Peyer's patch (tissue), 4 donors: ENCODE measurements at regions not wholly inside any gene's neighbourhood (a gene's known extent, or its start where the extent isn't known, plus 50 kb on each side); places are given as distances from the start of the nearest gene placed in this dataset.

Source experiments
- DNase-seq, 3 donors: peaks; one replicate each; pipeline ENCODE4 v3.0.0-alpha.2; 2017 to 2019
- H3K27ac ChIP-seq, 4 donors: fragments of 200-600 bp; sonication (generic); one replicate each; pipeline ENCODE4 v1.5.1; 2016 to 2019
- H3K27me3 ChIP-seq, 2 donors: fragments of 200-600 bp; sonication (generic); one replicate each; pipeline ENCODE4 v1.5.1; 2019
- H3K36me3 ChIP-seq, 3 donors: fragments of 200-600 bp; sonication (generic); one replicate each; pipeline ENCODE4 v1.5.1; 2016 to 2019
- H3K4me1 ChIP-seq, 4 donors: fragments of 200-600 bp; sonication (generic); one replicate each; pipeline ENCODE4 v1.5.1; 2016 to 2019
- H3K4me3 ChIP-seq, 4 donors: fragments of 200-600 bp; sonication (generic); 1 replicate in 3 of 4; 2 replicates in 1 of 4; pipeline ENCODE4 v1.5.1; 2016 to 2019; ENCODE audit warnings: mild to moderate bottlenecking in 1 of 4
- H3K9me3 ChIP-seq, 4 donors: fragments of 200-600 bp; sonication (generic); one replicate each; pipeline ENCODE4 v1.5.1; 2016 to 2019; ENCODE audit warnings: mild to moderate bottlenecking in 1 of 4
- POLR2A ChIP-seq, 2 donors: fragments of 450-650 bp; IDR thresholded peaks; one replicate each; pipeline ENCODE4 v1.5.1; 2017; ENCODE audit warnings: antibody characterized with exemption in 2 of 2, mild to moderate bottlenecking in 2 of 2, moderate library complexity in 2 of 2
- TF ChIP-seq, protein P1 (sequence below), 6 experiments: fragments of 450-650 bp in 4 of 6; fragments of 200-600 bp in 2 of 6; sonication (generic) in 1 of 6; IDR thresholded peaks; one replicate each; pipeline ENCODE4 v1.5.1; 2017 to 2019; ENCODE audit warnings: antibody characterized with exemption in 6 of 6, mild to moderate bottlenecking in 3 of 6, moderate library complexity in 1 of 6

DNA sequence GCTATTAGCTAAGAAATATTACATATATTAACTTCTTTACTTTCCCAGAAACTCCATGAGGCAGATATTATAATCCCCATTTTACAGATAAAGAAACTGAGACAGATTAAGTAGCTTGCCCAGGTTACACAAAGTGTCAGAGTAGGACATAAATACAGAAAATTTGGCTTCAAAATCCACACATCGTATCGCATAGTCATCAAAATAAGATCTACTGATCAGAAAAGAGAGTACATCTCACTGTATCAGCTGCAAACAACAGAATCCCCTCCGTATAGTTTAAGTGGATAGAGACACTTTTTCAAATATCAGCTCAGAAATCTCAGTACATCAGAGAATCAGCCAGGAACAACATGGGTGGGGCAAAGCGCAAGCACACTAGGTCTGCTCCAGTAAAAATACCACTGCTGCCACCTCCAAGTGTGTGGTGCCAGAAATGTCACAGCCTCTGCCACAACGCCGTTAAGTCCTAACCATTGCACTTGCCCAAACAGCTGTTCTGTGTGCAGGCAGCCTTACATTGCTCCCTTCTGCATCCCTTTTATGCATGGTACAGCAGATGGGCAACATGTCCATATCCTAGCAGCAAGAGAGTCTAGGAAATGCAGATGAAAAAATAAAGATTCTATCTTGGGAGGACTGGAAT is 204.8 kb downstream of the KLF12 start:
- Histone ChIP-seq H3K9me3 (no peaks in the 10 kb centered on the region), H3K4me3 (no peak overlapping the region), H3K27me3 (no peaks in the 10 kb centered on the region), H3K4me1 (no peaks in the 10 kb centered on the region), H3K36me3 (no peaks in the 10 kb centered on the region), H3K27ac (no peak overlapping the region)
- TF ChIP-seq, protein P1, sequence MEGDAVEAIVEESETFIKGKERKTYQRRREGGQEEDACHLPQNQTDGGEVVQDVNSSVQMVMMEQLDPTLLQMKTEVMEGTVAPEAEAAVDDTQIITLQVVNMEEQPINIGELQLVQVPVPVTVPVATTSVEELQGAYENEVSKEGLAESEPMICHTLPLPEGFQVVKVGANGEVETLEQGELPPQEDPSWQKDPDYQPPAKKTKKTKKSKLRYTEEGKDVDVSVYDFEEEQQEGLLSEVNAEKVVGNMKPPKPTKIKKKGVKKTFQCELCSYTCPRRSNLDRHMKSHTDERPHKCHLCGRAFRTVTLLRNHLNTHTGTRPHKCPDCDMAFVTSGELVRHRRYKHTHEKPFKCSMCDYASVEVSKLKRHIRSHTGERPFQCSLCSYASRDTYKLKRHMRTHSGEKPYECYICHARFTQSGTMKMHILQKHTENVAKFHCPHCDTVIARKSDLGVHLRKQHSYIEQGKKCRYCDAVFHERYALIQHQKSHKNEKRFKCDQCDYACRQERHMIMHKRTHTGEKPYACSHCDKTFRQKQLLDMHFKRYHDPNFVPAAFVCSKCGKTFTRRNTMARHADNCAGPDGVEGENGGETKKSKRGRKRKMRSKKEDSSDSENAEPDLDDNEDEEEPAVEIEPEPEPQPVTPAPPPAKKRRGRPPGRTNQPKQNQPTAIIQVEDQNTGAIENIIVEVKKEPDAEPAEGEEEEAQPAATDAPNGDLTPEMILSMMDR (IDR thresholded peaks at IDR 0.05), result no peak
- no peak for TF ChIP-seq POLR2A (IDR thresholded peaks at IDR 0.05)
- no peak for DNase-seq

GRCh38 chr13:73924607-73925006 is 209.6 kb downstream of the KLF12 start:
- TF ChIP-seq, protein P1 (IDR thresholded peaks at IDR 0.05), result no peak
- no peak for TF ChIP-seq POLR2A (IDR thresholded peaks at IDR 0.05)
- Histone ChIP-seq H3K36me3 (no peaks in the 10 kb centered on the region), H3K4me3 (no peak overlapping the region), H3K27ac (no peak overlapping the region), H3K4me1 (peaks cover 0 to 7% (median 0%) of the 10 kb centered on the region in 4 donors), H3K27me3 (no peaks in the 10 kb centered on the region), H3K9me3 (no peaks in the 10 kb centered on the region)
- DNase-seq, result no peak

GRCh38 chr13:73922493-73923393 is 211.5 kb downstream of the KLF12 start:
- H3K9me3 ChIP-seq, result no peaks in the 10 kb centered on the region
- H3K27me3 ChIP-seq, result no peaks in the 10 kb centered on the region
- no peak for TF ChIP-seq POLR2A (IDR thresholded peaks at IDR 0.05)
- TF ChIP-seq, protein P1 (IDR thresholded peaks at IDR 0.05), result no peak
- H3K36me3 ChIP-seq, result no peaks in the 10 kb centered on the region
- no peak overlapping the region for H3K27ac ChIP-seq
- no peak for DNase-seq
- H3K4me1 ChIP-seq, result peaks cover 0 to 7% (median 0%) of the 10 kb centered on the region in 4 donors
- H3K4me3 ChIP-seq, result no peak overlapping the region

- peaks cover 0 to 11% (median 0%) of the 10 kb centered on the region in 4 donors for H3K4me1 ChIP-seq
- H3K9me3 ChIP-seq, result no peaks in the 10 kb centered on the region
- H3K27ac ChIP-seq, result no peak overlapping the region
- TF ChIP-seq POLR2A (IDR thresholded peaks at IDR 0.05), result no peak
- TF ChIP-seq, protein P1 (IDR thresholded peaks at IDR 0.05), result no peak
- DNase-seq, result no peak
- no peaks in the 10 kb centered on the region for H3K36me3 ChIP-seq
- no peak overlapping the region for H3K4me3 ChIP-seq
- no peaks in the 10 kb centered on the region for H3K27me3 ChIP-seq
These were observed 215.5 kb downstream of the KLF12 start for GRCh38 chr13:73918691-73919090.

DNA sequence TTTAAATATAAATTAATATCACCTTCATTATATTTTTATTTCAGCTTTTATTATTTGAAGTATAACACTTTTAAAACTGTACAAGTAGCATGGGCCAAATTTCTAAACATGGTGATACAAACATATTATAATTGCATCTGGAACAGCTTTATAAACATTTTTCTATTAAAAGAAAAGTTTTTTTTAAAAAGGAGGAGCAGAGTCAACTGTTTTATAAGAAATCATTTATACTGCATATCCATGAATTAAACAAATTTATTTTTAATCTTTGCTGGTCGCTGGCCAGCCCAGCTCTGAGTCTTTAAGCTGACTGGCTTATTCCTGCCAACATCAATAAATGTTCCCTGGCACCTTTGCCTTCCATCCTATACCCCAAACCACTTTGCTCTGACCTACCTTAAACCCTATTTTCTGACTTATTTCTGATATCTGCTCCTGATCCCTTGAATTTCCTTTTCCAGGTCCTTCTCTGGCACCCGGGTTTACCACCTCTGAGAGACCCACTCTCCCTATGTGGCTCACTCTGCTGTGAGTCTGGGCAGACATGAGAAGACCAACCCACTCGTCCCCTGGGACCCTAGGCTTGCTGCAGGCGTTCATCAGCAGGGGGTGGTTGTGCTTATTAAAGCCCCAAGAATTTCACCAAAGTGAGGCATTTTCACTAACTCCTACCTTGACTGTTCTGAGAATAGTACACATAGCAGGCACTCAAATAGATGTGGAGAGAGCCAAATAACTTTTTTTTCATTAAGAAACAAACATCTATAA is 220.3 kb downstream of the KLF12 start:
- H3K27ac ChIP-seq, result no peak overlapping the region
- peaks cover 0 to 6% (median 0%) of the 10 kb centered on the region in 4 donors for H3K4me1 ChIP-seq
- no peaks in the 10 kb centered on the region for H3K27me3 ChIP-seq
- no peak for DNase-seq
- no peaks in the 10 kb centered on the region for H3K36me3 ChIP-seq
- H3K4me3 ChIP-seq, result no peak overlapping the region
- TF ChIP-seq POLR2A (IDR thresholded peaks at IDR 0.05), result no peak
- TF ChIP-seq, protein P1 (IDR thresholded peaks at IDR 0.05), result no peak
- H3K9me3 ChIP-seq, result no peaks in the 10 kb centered on the region
